Fibroblast of lung (primary cell): ENCODE measurements at regions not wholly inside any gene's neighbourhood (a gene's known extent, or its start where the extent isn't known, plus 50 kb on each side); places are given as distances from the start of the nearest gene placed in this dataset.

Source experiments
- EZH2 ChIP-seq: IDR thresholded peaks from 2 replicates; pipeline ENCODE4 v1.5.1; 2012; ENCODE audit warnings: low read length, control low read depth, mild to moderate bottlenecking; ENCODE audit errors: missing control alignments
- TF ChIP-seq, protein P1 (sequence below), 2 donors: IDR thresholded peaks in 1 of 2; conservative IDR thresholded peaks in 1 of 2; 1 replicate in 1 of 2; 2 replicates in 1 of 2; pipeline ENCODE4 v1.5.1; 2011 to 2012; ENCODE audit warnings: low read length in 2 of 2, control low read depth in 1 of 2, inconsistent platforms in 1 of 2, low read depth in 1 of 2, mild to moderate bottlenecking in 1 of 2

- TF ChIP-seq, protein P1, sequence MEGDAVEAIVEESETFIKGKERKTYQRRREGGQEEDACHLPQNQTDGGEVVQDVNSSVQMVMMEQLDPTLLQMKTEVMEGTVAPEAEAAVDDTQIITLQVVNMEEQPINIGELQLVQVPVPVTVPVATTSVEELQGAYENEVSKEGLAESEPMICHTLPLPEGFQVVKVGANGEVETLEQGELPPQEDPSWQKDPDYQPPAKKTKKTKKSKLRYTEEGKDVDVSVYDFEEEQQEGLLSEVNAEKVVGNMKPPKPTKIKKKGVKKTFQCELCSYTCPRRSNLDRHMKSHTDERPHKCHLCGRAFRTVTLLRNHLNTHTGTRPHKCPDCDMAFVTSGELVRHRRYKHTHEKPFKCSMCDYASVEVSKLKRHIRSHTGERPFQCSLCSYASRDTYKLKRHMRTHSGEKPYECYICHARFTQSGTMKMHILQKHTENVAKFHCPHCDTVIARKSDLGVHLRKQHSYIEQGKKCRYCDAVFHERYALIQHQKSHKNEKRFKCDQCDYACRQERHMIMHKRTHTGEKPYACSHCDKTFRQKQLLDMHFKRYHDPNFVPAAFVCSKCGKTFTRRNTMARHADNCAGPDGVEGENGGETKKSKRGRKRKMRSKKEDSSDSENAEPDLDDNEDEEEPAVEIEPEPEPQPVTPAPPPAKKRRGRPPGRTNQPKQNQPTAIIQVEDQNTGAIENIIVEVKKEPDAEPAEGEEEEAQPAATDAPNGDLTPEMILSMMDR (conservative IDR thresholded peaks at IDR 0.05 in 1 of 2, IDR thresholded peaks at IDR 0.05 in 1 of 2; ENCODE audit: low read depth in 1 of 2, low read length in 2 of 2) = no peak
- TF ChIP-seq EZH2 = no peak
Measured at GRCh38 chr2:180406687-180407086, 399.6 kb upstream of the CWC22 start.
